Activated CD8-positive, alpha-beta memory T cell treated with anti-CD3 and anti-CD28 coated beads, Interleukin-2, amount 50 U/mL, for 1 hour (primary cell): ENCODE measurements at regions not wholly inside any gene's neighbourhood (a gene's known extent, or its start where the extent isn't known, plus 50 kb on each side); places are given as distances from the start of the nearest gene placed in this dataset.
"Not testable (repeated sequence)": the region's sequence is repeated elsewhere in the genome, so short reads cannot be mapped to it uniquely, and the experiment has no call there.

Experiments used
- DNase-seq: peaks from one replicate; pipeline ENCODE4 v3.0.0-alpha.2; 2020; ENCODE audit errors: extremely low read depth

- no peak for DNase-seq
Measured at GRCh38 chr18:40283560-40283959, 1671.5 kb upstream of the PIK3C3 start.

GRCh38 chr18:40281356-40281755 lies 1673.7 kb upstream of the PIK3C3 start:
- not testable (repeated sequence) for DNase-seq

GRCh38 chr18:40274618-40275196 lies 1680.3 kb upstream of the PIK3C3 start:
- no peak for DNase-seq

- no peak for DNase-seq
Measured at GRCh38 chr18:40272630-40273231, 1682.3 kb upstream of the PIK3C3 start.

- no peak for DNase-seq
Measured at GRCh38 chr18:40259115-40259835, 1695.8 kb upstream of the PIK3C3 start.

- DNase-seq, result no peak
Measured at GRCh38 chr18:40258311-40258710, 1696.7 kb upstream of the PIK3C3 start.

- DNase-seq, result no peak
Measured at GRCh38 chr18:40250236-40250635, 1704.8 kb upstream of the PIK3C3 start.

GRCh38 chr18:40249390-40250080 lies 1705.5 kb upstream of the PIK3C3 start:
- DNase-seq, result no peak

- DNase-seq, result not testable (repeated sequence)
Measured at GRCh38 chr18:40245612-40246011, 1709.4 kb upstream of the PIK3C3 start.

- DNase-seq, result no peak
Measured at GRCh38 chr18:40243607-40244006, 1711.4 kb upstream of the PIK3C3 start.

GRCh38 chr18:40235836-40236235 lies 1719.2 kb upstream of the PIK3C3 start:
- no peak for DNase-seq

- no peak for DNase-seq
Measured at GRCh38 chr18:40235323-40235722, 1719.7 kb upstream of the PIK3C3 start.

- no peak for DNase-seq
Measured at GRCh38 chr18:40233931-40234616, 1721.0 kb upstream of the PIK3C3 start.

GRCh38 chr18:40222776-40223175 lies 1732.3 kb upstream of the PIK3C3 start:
- DNase-seq, result no peak

- no peak for DNase-seq
Measured at GRCh38 chr18:40216856-40217255, 1738.2 kb upstream of the PIK3C3 start.

- no peak for DNase-seq
Measured at GRCh38 chr18:40215979-40216378, 1739.1 kb upstream of the PIK3C3 start.

- no peak for DNase-seq
Measured at GRCh38 chr18:40210696-40211095, 1744.3 kb upstream of the PIK3C3 start.

GRCh38 chr18:40208958-40209357 lies 1746.1 kb upstream of the PIK3C3 start:
- no peak for DNase-seq

GRCh38 chr18:40197711-40198110 lies 1757.3 kb upstream of the PIK3C3 start:
- DNase-seq, result no peak

- DNase-seq, result no peak
Measured at GRCh38 chr18:40186677-40187076, 1768.4 kb upstream of the PIK3C3 start.

- no peak for DNase-seq
Measured at GRCh38 chr18:40179729-40180461, 1775.1 kb upstream of the PIK3C3 start.
